ENCODE measurements at regions not wholly inside any gene's neighbourhood (a gene's known extent, or its start where the extent isn't known, plus 50 kb on each side); places are given as distances from the start of the nearest gene placed in this dataset.
A peak's percentile ranks its signal among the peaks of the same experiment; 100 is the strongest.

- TF ChIP-seq ZNF132 (tag by site-specific recombination; IDR thresholded peaks at IDR 0.05; ENCODE audit: borderline replicate concordance): no peak
- TF ChIP-seq ZNF692 (tag by site-specific recombination; IDR thresholded peaks at IDR 0.05): no peak
These were observed 576.8 kb downstream of the UQCRFS1 start (continued) for GRCh38 chr19:28636016-28636629.

- Histone ChIP-seq H3K27ac (ENCODE audit: extremely low read depth, low read depth, low read length) (no peak overlapping the region), H3K4me1 (ENCODE audit: control insufficient read depth, insufficient read depth, low read length) (peaks cover 17% of the 10 kb centered on the region), H3K9me3 (ENCODE audit: control insufficient read depth, insufficient read depth, low read depth, low read length) (peaks cover under 1% of the 10 kb centered on the region; the same call in 1 of the 2 replicates), H3K36me3 (ENCODE audit: control insufficient read depth in 2 of 2, insufficient read depth in 1 of 2, low read length in 2 of 2) (peaks cover 0 to 12% of the 10 kb centered on the region in 2 experiments; a peak in 2 of 3 replicates), H3K4me3 (ENCODE audit: low read depth, low read length) (no peak overlapping the region)
- ChIA-PET CTCF (interaction anchor here (0.6 to 7.1 kb wide), 46 partner anchors 10 to 668 kb away, joined by 3 to 175 read pairs (median 8); no protein-coding TSS in a partner anchor), POLR2A (no interaction called here)
- TF ChIP-seq ZSCAN18 (tag by site-specific recombination; IDR thresholded peaks at IDR 0.05) (no peak), SETDB1 (IDR thresholded peaks at IDR 0.05; ENCODE audit: insufficient read length, low read length) (peak; percentile 84)
These were observed 578.1 kb downstream of the UQCRFS1 start for GRCh38 chr19:28634837-28635236.

- ChIA-PET POLR2A (interaction anchor here (0.9 kb wide), 1 partner anchor 209 kb away, joined by 3 read pairs; no protein-coding TSS in a partner anchor), CTCF (interaction anchor here (0.6 to 7.1 kb wide), 116 partner anchors 9 to 794 kb away, joined by 3 to 175 read pairs (median 4); no protein-coding TSS in a partner anchor)
- Histone ChIP-seq H3K4me1 (ENCODE audit: control insufficient read depth, insufficient read depth, low read length) (peaks cover 17% of the 10 kb centered on the region), H3K36me3 (ENCODE audit: control insufficient read depth in 2 of 2, insufficient read depth in 1 of 2, low read length in 2 of 2) (peaks cover 0 to 15% of the 10 kb centered on the region in 2 experiments; a peak in 2 of 3 replicates), H3K9me3 (ENCODE audit: control insufficient read depth, insufficient read depth, low read depth, low read length) (peaks cover 4% of the 10 kb centered on the region; the same call in 1 of the 2 replicates), H3K27ac (ENCODE audit: extremely low read depth, low read depth, low read length) (no peak overlapping the region), H3K4me3 (ENCODE audit: low read depth, low read length) (no peak overlapping the region)
- TF ChIP-seq ZNF449 (tag by site-specific recombination; IDR thresholded peaks at IDR 0.05): no peak
- no peak for TF ChIP-seq SALL2 (tag by site-specific recombination; IDR thresholded peaks at IDR 0.05; ENCODE audit: borderline replicate concordance)
These were observed 579.0 kb downstream of the UQCRFS1 start for GRCh38 chr19:28634019-28634328.

- Histone ChIP-seq H3K4me1 (ENCODE audit: control insufficient read depth, insufficient read depth, low read length) (peaks cover 17% of the 10 kb centered on the region), H3K4me3 (ENCODE audit: low read depth, low read length) (no peak overlapping the region), H3K27ac (ENCODE audit: extremely low read depth, low read depth, low read length) (no peak overlapping the region), H3K36me3 (ENCODE audit: control insufficient read depth in 2 of 2, insufficient read depth in 1 of 2, low read length in 2 of 2) (peaks cover 0 to 20% of the 10 kb centered on the region in 2 experiments; a peak in 2 of 3 replicates), H3K9me3 (ENCODE audit: control insufficient read depth, insufficient read depth, low read depth, low read length) (peaks cover 4% of the 10 kb centered on the region)
- ChIA-PET POLR2A (interaction anchor here (0.9 kb wide), 1 partner anchor 209 kb away, joined by 3 read pairs; no protein-coding TSS in a partner anchor), CTCF (interaction anchor here (0.5 to 7.1 kb wide), 123 partner anchors 9 to 794 kb away, joined by 3 to 175 read pairs (median 4); no protein-coding TSS in a partner anchor)
- TF ChIP-seq ZNF600 (tag by site-specific recombination; IDR thresholded peaks at IDR 0.05): no peak
- TF ChIP-seq ZNF704 (tag by site-specific recombination; IDR thresholded peaks at IDR 0.05): no peak
- no peak for TF ChIP-seq ZNF239 (tag by site-specific recombination; IDR thresholded peaks at IDR 0.05)
- TF ChIP-seq ZBTB26 (tag by site-specific recombination; optimal IDR thresholded peaks at IDR 0.05): no peak
- no peak for TF ChIP-seq ZNF692 (tag by site-specific recombination; IDR thresholded peaks at IDR 0.05)
- TF ChIP-seq ZNF660 (tag by site-specific recombination; IDR thresholded peaks at IDR 0.05): peak; percentile 78; the same call in 1 of the 2 replicates
- TF ChIP-seq OVOL3 (tag by site-specific recombination; IDR thresholded peaks at IDR 0.05): no peak
- TF ChIP-seq INSM2 (tag by site-specific recombination; IDR thresholded peaks at IDR 0.05): no peak
- TF ChIP-seq ZNF830 (tag by site-specific recombination; IDR thresholded peaks at IDR 0.05; ENCODE audit: low read depth): no peak
- TF ChIP-seq ZNF114 (tag by site-specific recombination; IDR thresholded peaks at IDR 0.05): no peak
These were observed 579.5 kb downstream of the UQCRFS1 start for GRCh38 chr19:28633319-28634018.
